ENCODE measurements at regions not wholly inside any gene's neighbourhood (a gene's known extent, or its start where the extent isn't known, plus 50 kb on each side); places are given as distances from the start of the nearest gene placed in this dataset.

DNA sequence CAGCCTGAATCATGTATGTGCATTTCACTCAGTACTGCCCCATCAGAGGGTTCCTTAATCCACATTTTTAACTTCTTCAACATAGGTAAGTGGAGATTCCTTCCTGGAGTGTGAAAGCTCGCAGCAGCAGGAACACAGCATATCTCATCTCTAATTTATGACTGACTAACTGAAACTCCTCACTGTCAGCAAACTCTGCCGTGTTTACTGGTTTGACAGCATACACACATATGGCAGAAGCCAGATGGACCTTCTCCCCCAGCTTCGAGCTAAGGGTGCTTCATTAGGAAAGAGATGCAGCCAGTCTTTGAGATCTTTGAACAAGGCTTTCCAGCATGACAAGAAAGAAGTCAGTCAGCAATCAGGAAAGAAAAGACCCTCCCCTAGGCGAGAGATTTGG, 200.3 kb upstream of the ACVR2A start:
- no peak overlapping the region for H3K4me3 ChIP-seq (replicated peaks in 1 of 2; ENCODE audit: low read depth in 1 of 2, low read length in 2 of 2)
- CTCF ChIA-PET: no interaction called here
- no peak overlapping the region for H3K27ac ChIP-seq (ENCODE audit: low read depth, low read length)
- TF ChIP-seq CTCF (IDR thresholded peaks at IDR 0.05 in 2 of 3, conservative IDR thresholded peaks at IDR 0.05 in 1 of 3; ENCODE audit: borderline replicate concordance in 1 of 3, insufficient read depth in 1 of 3, low read depth in 2 of 3, low read length in 2 of 3) (no peak), YY1 (IDR thresholded peaks at IDR 0.05; ENCODE audit: extremely low read depth, insufficient replicate concordance, low read depth, low read length) (no peak), ZNF274 (IDR thresholded peaks at IDR 0.05; ENCODE audit: low read depth, low read length) (no peak), ZBTB33 (IDR thresholded peaks at IDR 0.05; ENCODE audit: extremely low read depth, insufficient replicate concordance, low read length) (no peak), POLR2AphosphoS5 (IDR thresholded peaks at IDR 0.05; ENCODE audit: low read depth, low read length) (no peak), CBX3 (IDR thresholded peaks at IDR 0.05; ENCODE audit: low read depth) (no peak)
- POLR2A ChIA-PET: no interaction called here
- no peak for ATAC-seq
- H3K9me2 ChIP-seq (ENCODE audit: insufficient read depth): no peaks in the 10 kb centered on the region
- no peaks in the 10 kb centered on the region for H3K27me3 ChIP-seq (ENCODE audit: insufficient read depth, low read length)
- no peaks in the 10 kb centered on the region for H3K36me3 ChIP-seq (ENCODE audit: control insufficient read depth in 1 of 2, insufficient read depth in 2 of 2, low read length in 2 of 2)
- H4K20me1 ChIP-seq (ENCODE audit: insufficient read depth): no peaks in the 10 kb centered on the region
- RAD21 ChIA-PET (ENCODE audit: low non-redundant PET in 1 of 2, low total read pairs in 2 of 2, uncharacterized antibody in 2 of 2, unreplicated experiment in 2 of 2): no interaction called here
- H3K9me3 ChIP-seq (ENCODE audit: control insufficient read depth in 1 of 2, insufficient read depth in 1 of 2, low read depth in 1 of 2, low read length in 2 of 2): no peaks in the 10 kb centered on the region
- no peak overlapping the region for H2AFZ ChIP-seq (ENCODE audit: low read depth, low read length, poor library complexity, severe bottlenecking)
- intact Hi-C loops (cut with micrococcal nuclease): no loop called here
- no peaks in the 10 kb centered on the region for H3K79me2 ChIP-seq (ENCODE audit: insufficient read depth, low read length)
- BruUV-seq (replicated peaks): no TSS peak
- no peak overlapping the region for H3K4me2 ChIP-seq (ENCODE audit: low read length)
- no peak overlapping the region for H3K9ac ChIP-seq (ENCODE audit: low read length)
- no peak for DNase-seq (ENCODE audit: low read depth, low spot score)
- H3K4me1 ChIP-seq (ENCODE audit: control insufficient read depth in 1 of 2, insufficient read depth in 2 of 2, low read length in 2 of 2): no peaks in the 10 kb centered on the region
